Esophagus muscularis mucosa (tissue), 4 donors: ENCODE measurements at regions not wholly inside any gene's neighbourhood (a gene's known extent, or its start where the extent isn't known, plus 50 kb on each side); places are given as distances from the start of the nearest gene placed in this dataset.

Experiments
- CTCF ChIP-seq, 3 experiments: fragments of 200-600 bp in 2 of 3; fragments of 450-650 bp in 1 of 3; sonication (generic) in 2 of 3; IDR thresholded peaks; one replicate each; pipeline ENCODE4 v1.5.1; 2017 to 2019; ENCODE audit warnings: antibody characterized with exemption in 3 of 3, mild to moderate bottlenecking in 2 of 3, moderate library complexity in 1 of 3
- EP300 ChIP-seq: sonication (generic); formaldehyde crosslinking; IDR thresholded peaks from one replicate; pipeline ENCODE4 v1.6.1; 2017; ENCODE audit warnings: antibody characterized with exemption
- POLR2A ChIP-seq: fragments of 450-650 bp; IDR thresholded peaks from one replicate; pipeline ENCODE4 v1.6.1; 2017; ENCODE audit warnings: antibody characterized with exemption, moderate library complexity, mild to moderate bottlenecking, low read depth
- POLR2AphosphoS5 ChIP-seq, 2 donors: sonication (generic); formaldehyde crosslinking; IDR thresholded peaks; one replicate each; pipeline ENCODE4 v1.6.1; 2017; ENCODE audit warnings: antibody characterized with exemption in 2 of 2

- TF ChIP-seq CTCF (IDR thresholded peaks at IDR 0.05): no peak
- TF ChIP-seq EP300: no peak
- no peak for TF ChIP-seq POLR2A
- TF ChIP-seq POLR2AphosphoS5 (IDR thresholded peaks at IDR 0.05): no peak
These were observed 884.9 kb upstream of the MGAT4C start for GRCh38 chr12:87141091-87141490.
